ENCODE measurements at regions not wholly inside any gene's neighbourhood (a gene's known extent, or its start where the extent isn't known, plus 50 kb on each side); places are given as distances from the start of the nearest gene placed in this dataset.
A peak's percentile ranks its signal among the peaks of the same experiment; 100 is the strongest.
"Not testable (repeated sequence)": the region's sequence is repeated elsewhere in the genome, so short reads cannot be mapped to it uniquely, and the experiment has no call there.

DNA sequence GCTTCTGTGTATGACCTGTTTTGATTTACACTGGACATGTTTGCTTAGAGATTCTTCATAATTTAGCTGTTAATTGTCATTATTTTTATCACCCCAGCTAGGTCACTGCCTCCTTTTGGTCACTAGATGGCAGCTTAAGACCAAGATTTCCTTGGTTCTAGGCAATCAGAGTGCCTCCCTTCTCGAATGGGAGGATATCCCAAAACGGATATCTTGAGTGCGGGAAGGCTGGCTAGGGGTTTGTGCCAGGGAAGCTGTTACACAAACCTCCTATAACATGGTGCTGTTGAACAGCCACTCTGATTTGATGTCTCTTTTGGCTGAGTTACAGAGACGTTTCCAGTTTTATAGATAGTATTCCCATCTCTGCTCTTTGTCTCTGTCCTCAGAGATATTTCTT, 283.5 kb downstream of the S1PR1 start:
- peak; percentile 95 for FAIRE-seq

DNA sequence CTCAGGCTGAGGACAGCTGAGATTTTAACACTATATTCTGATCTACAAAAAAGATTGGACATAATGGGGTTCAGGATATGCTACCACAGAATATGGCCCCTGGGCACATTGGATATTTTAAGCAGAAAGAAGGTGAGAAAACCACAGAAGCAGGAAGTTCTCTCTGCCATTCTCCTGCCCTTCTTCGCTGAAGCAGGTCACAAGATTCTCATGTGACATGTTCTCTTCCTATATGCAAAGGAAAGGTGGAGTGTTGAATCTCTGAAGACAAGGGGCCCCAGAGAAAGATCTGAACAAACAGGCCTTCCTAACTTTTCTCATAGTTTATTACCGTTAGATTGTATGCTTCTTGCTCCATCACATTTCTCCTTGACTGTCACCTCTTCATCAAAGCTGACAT, 285.7 kb downstream of the S1PR1 start:
- DNase-seq (ENCODE audit: insufficient read length, low spot score), result no peak
- peak; percentile 63 for FAIRE-seq

More for the DNA sequence above, 283.5 kb downstream of the S1PR1 start:
- DNase-seq (ENCODE audit: insufficient read length, low spot score), result peak; percentile 19

DNA sequence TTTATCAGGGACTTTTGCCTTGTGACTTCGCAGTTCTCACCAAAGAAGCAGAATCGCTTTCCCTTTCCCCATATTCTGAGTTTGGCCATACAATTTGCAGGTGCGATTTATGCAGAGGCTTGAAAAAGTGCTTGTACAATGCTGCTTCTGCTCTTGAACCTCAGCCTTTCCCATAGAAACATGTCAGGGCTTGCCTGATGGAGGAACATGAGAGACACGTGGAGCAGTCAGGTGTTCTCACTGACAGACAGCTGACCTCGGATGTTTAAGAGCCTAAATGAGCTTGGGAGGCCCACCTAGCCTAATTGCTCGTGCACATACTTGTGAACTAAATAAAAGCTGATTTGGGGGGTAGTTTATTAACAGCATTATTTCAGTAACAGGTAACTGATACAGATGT, 290.0 kb downstream of the S1PR1 start:
- no peak for FAIRE-seq
- no peak for DNase-seq (ENCODE audit: insufficient read length, low spot score)

GRCh38 chr1:101532377-101532776, 295.6 kb downstream of the S1PR1 start:
- no peak for FAIRE-seq
- no peak for DNase-seq (ENCODE audit: insufficient read length, low spot score)

DNA sequence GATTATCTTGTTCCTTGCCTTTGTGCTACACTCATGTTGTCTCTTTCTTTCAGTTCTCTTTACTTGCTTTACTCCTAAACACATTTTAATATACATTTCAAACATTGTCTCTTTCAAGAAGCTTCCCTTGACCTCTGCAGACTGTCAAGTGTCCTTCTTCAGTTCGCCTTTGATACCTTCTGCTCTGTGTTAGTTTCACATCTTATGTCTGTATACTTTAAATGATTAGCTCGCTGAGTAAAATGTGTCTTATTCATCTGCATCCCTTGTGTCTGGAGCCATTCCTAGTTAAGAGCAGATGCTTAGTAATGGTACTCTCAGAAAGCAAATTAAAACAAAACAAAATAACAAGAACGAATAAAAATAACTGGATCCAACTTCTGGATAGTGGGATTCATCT, 303.3 kb downstream of the S1PR1 start:
- DNase-seq (ENCODE audit: insufficient read length, low spot score) (no peak), FAIRE-seq (no peak)

GRCh38 chr1:101546885-101547284, 310.1 kb downstream of the S1PR1 start:
- FAIRE-seq (peak; percentile 64), DNase-seq (ENCODE audit: insufficient read length, low spot score) (no peak)

- no peak for DNase-seq (ENCODE audit: insufficient read length, low spot score)
- no peak for FAIRE-seq
Observed at GRCh38 chr1:101547357-101547756, 310.5 kb downstream of the S1PR1 start.

GRCh38 chr1:101548376-101548775, 311.6 kb downstream of the S1PR1 start:
- no peak for DNase-seq (ENCODE audit: insufficient read length, low spot score)

GRCh38 chr1:101550581-101550980, 313.8 kb downstream of the S1PR1 start:
- DNase-seq (ENCODE audit: insufficient read length, low spot score), result no peak
- no peak for FAIRE-seq

More at GRCh38 chr1:101548376-101548775, 311.6 kb downstream of the S1PR1 start:
- no peak for FAIRE-seq

GRCh38 chr1:101566883-101567538, 330.2 kb downstream of the S1PR1 start:
- DNase-seq (ENCODE audit: insufficient read length, low spot score), result no peak
- FAIRE-seq, result no peak

GRCh38 chr1:101567582-101568189, 330.9 kb downstream of the S1PR1 start:
- FAIRE-seq (peak; percentile 91), DNase-seq (ENCODE audit: insufficient read length, low spot score) (peak; percentile 9)

GRCh38 chr1:101587741-101588140, 350.9 kb downstream of the S1PR1 start:
- DNase-seq (ENCODE audit: insufficient read length, low spot score) (no peak), FAIRE-seq (no peak)

DNA sequence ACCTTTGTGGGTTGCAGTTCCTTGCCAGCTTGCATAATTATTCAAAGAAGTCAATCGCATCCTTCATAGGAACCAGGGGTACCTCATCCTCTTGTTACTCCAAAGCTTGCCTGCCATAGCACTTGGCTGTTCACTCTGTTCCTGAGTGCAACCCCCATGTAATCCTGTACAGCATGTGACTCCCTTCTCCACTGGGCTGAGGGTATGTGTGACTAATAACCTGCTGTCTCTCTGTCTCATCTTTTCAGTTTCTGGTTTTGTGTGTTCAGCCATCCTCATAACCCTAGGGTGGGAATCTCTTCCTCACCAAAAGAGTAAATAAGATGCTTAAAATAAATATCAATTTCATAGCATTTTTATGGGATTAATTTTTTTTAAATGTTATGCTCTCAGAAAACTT, 351.9 kb downstream of the S1PR1 start:
- FAIRE-seq (no peak), DNase-seq (ENCODE audit: insufficient read length, low spot score) (no peak)

GRCh38 chr1:101592845-101593244, 356.0 kb downstream of the S1PR1 start:
- DNase-seq (ENCODE audit: insufficient read length, low spot score), result no peak

DNA sequence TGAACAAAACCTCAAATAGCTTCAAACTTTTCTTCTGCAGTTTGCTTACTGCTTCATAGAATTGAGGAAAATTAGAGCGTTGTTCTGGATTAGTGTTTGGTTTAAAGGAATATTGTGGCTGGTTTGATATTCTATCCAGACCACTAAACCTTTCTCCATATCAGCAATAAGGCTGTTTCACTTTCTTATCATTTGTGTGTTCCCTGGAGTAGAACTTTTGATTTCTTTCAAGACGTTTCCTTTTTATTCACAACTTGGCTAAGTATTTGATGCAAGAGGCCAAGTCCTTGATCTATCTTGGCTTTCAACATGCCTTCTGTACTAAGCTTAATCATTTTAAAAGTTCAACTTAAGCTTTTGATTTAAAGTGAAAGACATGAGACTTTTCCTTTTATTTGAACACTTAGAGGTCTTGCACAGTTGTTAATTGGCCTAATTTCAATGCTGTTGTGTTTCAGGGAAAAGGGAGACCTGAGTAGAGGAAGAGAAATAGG, 359.1 kb downstream of the S1PR1 start:
- DNase-seq (ENCODE audit: insufficient read length, low spot score) (no peak), FAIRE-seq (no peak)

More at GRCh38 chr1:101592845-101593244, 356.0 kb downstream of the S1PR1 start:
- FAIRE-seq, result no peak

DNA sequence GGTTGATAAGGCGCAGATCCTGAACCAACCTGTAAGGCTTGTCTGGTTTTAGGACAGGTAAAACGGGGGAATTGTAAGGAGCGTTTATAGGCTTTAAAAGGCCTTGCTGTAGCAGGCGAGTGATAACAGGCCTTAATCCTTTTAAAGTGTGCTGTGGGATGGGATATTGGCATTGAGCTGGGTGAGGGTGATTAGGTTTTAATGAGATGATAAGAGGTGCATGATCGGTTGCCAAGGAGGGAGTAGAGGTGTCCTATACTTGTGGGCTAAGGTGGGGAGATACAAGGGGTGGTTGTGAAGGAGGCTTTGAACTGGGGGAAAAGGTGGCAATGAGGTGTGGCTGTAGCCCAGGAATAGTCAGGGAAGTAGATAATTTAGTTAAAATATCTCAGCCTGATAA, 363.8 kb downstream of the S1PR1 start:
- not testable (repeated sequence) for DNase-seq (ENCODE audit: insufficient read length, low spot score)

DNA sequence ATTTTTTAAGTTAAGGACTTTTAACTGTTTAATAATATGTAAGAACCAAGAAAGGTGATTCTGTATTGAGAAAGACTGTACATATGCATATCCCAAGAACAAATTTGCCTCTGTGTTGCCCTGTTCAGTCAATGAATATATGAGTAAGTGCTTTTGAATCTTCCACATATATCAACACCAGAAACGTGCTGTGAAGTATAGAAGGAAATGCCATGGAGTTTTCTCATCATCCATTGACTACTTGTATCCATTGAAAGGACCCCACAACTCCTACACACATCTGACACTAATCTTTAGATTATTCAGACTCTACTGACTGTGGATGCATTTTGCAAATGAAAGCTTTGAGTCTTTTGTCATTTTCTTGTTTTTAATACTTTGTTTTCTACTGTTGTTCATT, 366.9 kb downstream of the S1PR1 start:
- no peak for DNase-seq (ENCODE audit: insufficient read length, low spot score)
- FAIRE-seq, result no peak

More for the DNA sequence above, 363.8 kb downstream of the S1PR1 start:
- FAIRE-seq, result not testable (repeated sequence)

GRCh38 chr1:101605878-101606277, 369.1 kb downstream of the S1PR1 start:
- FAIRE-seq (no peak), DNase-seq (ENCODE audit: insufficient read length, low spot score) (no peak)

DNA sequence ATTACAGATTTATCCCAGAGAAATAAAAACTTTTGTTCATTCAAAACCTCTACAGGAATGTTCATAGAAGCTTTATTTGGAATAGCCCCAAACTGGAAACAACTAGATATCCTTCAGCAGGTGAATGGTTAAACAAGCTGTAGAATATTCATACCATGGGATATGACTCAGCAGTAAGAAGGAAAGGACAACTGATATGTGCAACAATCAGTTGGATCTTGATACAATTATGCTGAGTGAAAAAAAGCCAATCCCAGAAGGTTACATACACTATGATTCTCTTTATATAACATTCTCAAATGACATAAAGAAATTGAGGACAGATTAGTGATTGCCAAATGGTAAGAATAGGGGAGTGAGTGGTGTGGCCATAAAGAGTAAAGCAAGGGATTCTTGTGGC, 376.7 kb downstream of the S1PR1 start:
- DNase-seq (ENCODE audit: insufficient read length, low spot score) (no peak), FAIRE-seq (no peak)

DNA sequence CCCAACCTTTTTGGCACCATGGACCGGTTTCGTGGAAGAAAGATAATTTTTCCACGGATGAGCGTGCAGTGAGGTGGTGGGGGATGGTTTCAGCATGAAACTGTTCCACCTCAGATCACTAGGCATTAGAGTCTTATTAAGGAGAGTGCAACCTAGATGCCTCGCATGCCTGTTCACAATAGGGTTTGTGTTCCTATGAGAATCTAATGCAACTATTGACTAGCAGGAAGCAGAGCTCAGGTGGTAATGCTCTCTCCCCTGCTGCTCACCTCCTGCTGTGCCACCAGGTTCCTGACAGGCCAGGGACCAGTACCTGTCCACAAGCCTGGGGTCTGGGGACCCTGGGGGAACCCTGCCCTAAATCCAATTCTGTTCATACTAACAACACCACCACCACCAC, 377.8 kb downstream of the OLFM3 start:
- FAIRE-seq (no peak), DNase-seq (ENCODE audit: insufficient read length, low spot score) (no peak)

GRCh38 chr1:101632548-101633272, 364.0 kb downstream of the OLFM3 start:
- no peak for DNase-seq (ENCODE audit: insufficient read length, low spot score)
- no peak for FAIRE-seq

DNA sequence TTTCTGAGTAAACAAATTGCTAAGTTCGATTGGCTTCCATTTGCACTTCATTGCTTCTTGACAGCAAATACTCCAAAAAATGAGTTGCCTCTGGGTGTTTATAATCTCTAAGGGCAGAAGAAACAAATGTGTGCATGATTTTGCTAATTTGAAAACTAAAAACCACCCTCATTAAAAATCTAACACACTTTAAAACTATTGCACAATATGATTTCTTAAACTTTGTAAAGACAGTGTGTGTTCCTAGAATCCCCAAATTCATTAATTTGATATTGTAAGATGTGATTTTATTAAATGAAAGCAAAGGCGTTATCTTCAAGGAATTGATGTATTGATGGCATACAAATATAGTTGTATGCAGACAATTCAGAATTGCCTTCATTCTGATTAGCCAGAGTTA, 350.9 kb downstream of the OLFM3 start:
- DNase-seq (ENCODE audit: insufficient read length, low spot score), result no peak
- no peak for FAIRE-seq

Data from GM19239 (cell line).